ENCODE measurements at regions not wholly inside any gene's neighbourhood (a gene's known extent, or its start where the extent isn't known, plus 50 kb on each side); places are given as distances from the start of the nearest gene placed in this dataset.

GRCh38 chr11:71304491-71304890, 52.1 kb upstream of the SHANK2 start:
- no peak overlapping the region for H3K27ac ChIP-seq (ENCODE audit: low read depth)
- H3K4me3 ChIP-seq: no peak overlapping the region
- no peak for DNase-seq (ENCODE audit: low spot score)
- no peaks in the 10 kb centered on the region for H3K79me2 ChIP-seq (replicated peaks; ENCODE audit: insufficient read depth)
- no peaks in the 10 kb centered on the region; the same call in 1 of the 2 replicates for H3K4me1 ChIP-seq (ENCODE audit: insufficient read depth)
- no peaks in the 10 kb centered on the region for H4K20me1 ChIP-seq (replicated peaks; ENCODE audit: insufficient read depth)
- Mint-ChIP-seq H3K27me3 (ENCODE audit: insufficient read depth, low read depth, poor library complexity) (peaks cover 18% of the 10 kb centered on the region), H3K36me3 (ENCODE audit: low read depth) (no peaks in the 10 kb centered on the region; the same call in 2 of the 3 replicates), H3K9me3 (no peaks in the 10 kb centered on the region; the same call in 2 of the 3 replicates), H3K4me1 (peaks cover 4% of the 10 kb centered on the region; the same call in 2 of the 3 replicates), H3K27ac (no peak overlapping the region), H3K4me3 (no peak overlapping the region)
- TF ChIP-seq REST (IDR thresholded peaks at IDR 0.05; ENCODE audit: unreplicated experiment) (no peak), ETS1 (IDR thresholded peaks at IDR 0.05) (no peak), ZNF114 (CRISPR knock-in tag; IDR thresholded peaks at IDR 0.05) (no peak), CREB1 (CRISPR knock-in tag; IDR thresholded peaks at IDR 0.05; ENCODE audit: low read depth) (no peak), ZNF462 (CRISPR knock-in tag; IDR thresholded peaks at IDR 0.05) (no peak), ZNF331 (CRISPR knock-in tag; IDR thresholded peaks at IDR 0.05; ENCODE audit: low read depth) (no peak), EZH2 (IDR thresholded peaks at IDR 0.05; ENCODE audit: low read depth, unreplicated experiment) (no peak), STAT1 (IDR thresholded peaks at IDR 0.05; ENCODE audit: unreplicated experiment) (no peak), JUNB (IDR thresholded peaks at IDR 0.05; ENCODE audit: unreplicated experiment) (no peak), CTCF (conservative IDR thresholded peaks at IDR 0.05; ENCODE audit: low read depth in 2 of 2) (no peak), EZH2phosphoT487 (IDR thresholded peaks at IDR 0.05; ENCODE audit: unreplicated experiment) (no peak), NANOG (IDR thresholded peaks at IDR 0.05; ENCODE audit: borderline replicate concordance) (no peak), POLR2AphosphoS5 (IDR thresholded peaks at IDR 0.05; ENCODE audit: low read depth) (no peak)
- no peaks in the 10 kb centered on the region for H3K9me2 ChIP-seq (ENCODE audit: insufficient read depth)
- no peak overlapping the region for H2AFZ ChIP-seq
- no peaks in the 10 kb centered on the region for H3K27me3 ChIP-seq (ENCODE audit: insufficient read depth)
- H3K4me2 ChIP-seq: no peak overlapping the region
- no peaks in the 10 kb centered on the region for H3K36me3 ChIP-seq (ENCODE audit: insufficient read depth)
- no peak for ATAC-seq
- no peaks in the 10 kb centered on the region for H3F3A ChIP-seq (replicated peaks; ENCODE audit: low read depth)

Data from GM23338 (cell line).